Endodermal cell (in vitro differentiated cells): ENCODE measurements at regions not wholly inside any gene's neighbourhood (a gene's known extent, or its start where the extent isn't known, plus 50 kb on each side); places are given as distances from the start of the nearest gene placed in this dataset.

Source experiments
- DNase-seq: peaks from one replicate; pipeline ENCODE4 v3.0.0-alpha.2; 2017
- H3K27ac ChIP-seq: 2 replicates; pipeline ENCODE4 v1.5.1; 2013; ENCODE audit warnings: mild to moderate bottlenecking, low read depth, low read length, moderate library complexity
- H3K27me3 ChIP-seq: 2 replicates; pipeline ENCODE4 v1.6.1; 2013; ENCODE audit warnings: mild to moderate bottlenecking, low read length, moderate library complexity; ENCODE audit not compliant: insufficient read depth, control insufficient read depth, poor library complexity, severe bottlenecking
- H3K36me3 ChIP-seq: 2 replicates; pipeline ENCODE4 v1.7.0; 2013; ENCODE audit warnings: mild to moderate bottlenecking, low read length, moderate library complexity; ENCODE audit not compliant: control insufficient read depth, insufficient read depth
- H3K4me1 ChIP-seq: one replicate; pipeline ENCODE4 v1.7.0; 2013; ENCODE audit warnings: low read length; ENCODE audit not compliant: control insufficient read depth, insufficient read depth
- H3K4me3 ChIP-seq: 2 replicates; pipeline ENCODE4 v1.5.1; 2013; ENCODE audit warnings: mild to moderate bottlenecking, low read length, moderate library complexity
- H3K9ac ChIP-seq: 2 replicates; pipeline ENCODE4 v1.6.1; 2013; ENCODE audit warnings: mild to moderate bottlenecking, low read length, moderate library complexity; ENCODE audit not compliant: poor library complexity, severe bottlenecking; ENCODE audit errors: extremely low read depth
- H3K9me3 ChIP-seq: 2 replicates; pipeline ENCODE4 v1.6.1; 2013; ENCODE audit warnings: mild to moderate bottlenecking, low read length, moderate library complexity; ENCODE audit not compliant: control insufficient read depth
- H3K27ac Mint-ChIP-seq: 2 replicates; pipeline ENCODE4 v1.8.0; 2020; ENCODE audit warnings: mixed read lengths
- H3K27me3 Mint-ChIP-seq: 2 replicates; pipeline ENCODE4 v1.8.0; 2021; ENCODE audit warnings: mild to moderate bottlenecking, mixed read lengths; ENCODE audit not compliant: insufficient read depth
- H3K36me3 Mint-ChIP-seq: 2 replicates; pipeline ENCODE4 v1.8.0; 2020; ENCODE audit warnings: low read depth, mixed read lengths
- H3K4me1 Mint-ChIP-seq: 2 replicates; pipeline ENCODE4 v1.8.0; 2020; ENCODE audit warnings: mixed read lengths
- H3K4me3 Mint-ChIP-seq: 2 replicates; pipeline ENCODE4 v1.8.0; 2020; ENCODE audit warnings: mild to moderate bottlenecking, moderate library complexity, mixed read lengths
- H3K9me3 Mint-ChIP-seq: 2 replicates; pipeline ENCODE4 v1.8.0; 2020; ENCODE audit warnings: mild to moderate bottlenecking, mixed read lengths
- WGBS, 2 experiments: methylation state at CpG; one replicate each; pipeline versions ENCODE4 v1.1.5 to v1.1.7; 2013; ENCODE audit warnings: missing lambda C conversion rate in 2 of 2, mixed read lengths in 1 of 2; ENCODE audit not compliant: insufficient coverage in 1 of 2, insufficient read length in 1 of 2; 5-methylcytosine and 5-hydroxymethylcytosine counted together
- TF ChIP-seq, protein P1 (sequence below): fragments of 200-600 bp; sonication (generic); conservative IDR thresholded peaks from 2 replicates; pipeline ENCODE4 v1.5.0; 2021; ENCODE audit warnings: antibody characterized with exemption, mild to moderate bottlenecking

DNA sequence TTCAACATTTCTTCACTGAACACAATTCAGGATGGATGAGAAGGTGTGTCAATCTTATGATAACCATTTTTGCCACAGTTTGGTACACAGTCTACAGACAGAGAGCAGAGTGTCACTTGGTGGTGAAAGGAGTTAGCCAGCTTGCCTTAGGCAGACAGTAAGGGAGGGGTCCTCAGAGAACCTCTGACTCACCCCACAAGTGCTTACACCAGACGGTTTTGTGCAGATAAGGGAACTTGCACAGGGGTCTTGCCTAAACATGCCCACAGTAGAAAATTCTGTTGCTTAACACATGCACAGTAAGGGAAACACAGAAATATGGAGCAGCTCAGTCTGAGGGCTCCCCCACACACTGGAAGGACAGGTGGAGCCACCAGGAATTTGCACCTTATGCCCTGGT lies 204.5 kb upstream of the CDH8 start:
- no peak overlapping the region for H3K4me3 ChIP-seq
- H3K27ac ChIP-seq = no peak overlapping the region
- WGBS, 2 experiments = 90% methylated on average over 1 of the region's 1 CpG; no CpG with 5 or more reads in 1 of the 2 experiments
- no peaks in the 10 kb centered on the region for H3K4me1 ChIP-seq
- no peak overlapping the region for H3K4me3 Mint-ChIP-seq
- H3K9me3 Mint-ChIP-seq = no peaks in the 10 kb centered on the region
- no peak overlapping the region for H3K27ac Mint-ChIP-seq
- H3K9me3 ChIP-seq = no peaks in the 10 kb centered on the region
- H3K27me3 ChIP-seq = no peaks in the 10 kb centered on the region
- H3K27me3 Mint-ChIP-seq = no peaks in the 10 kb centered on the region
- peaks cover 15% of the 10 kb centered on the region for H3K4me1 Mint-ChIP-seq
- H3K36me3 Mint-ChIP-seq = no peaks in the 10 kb centered on the region
- DNase-seq = no peak
- TF ChIP-seq, protein P1, sequence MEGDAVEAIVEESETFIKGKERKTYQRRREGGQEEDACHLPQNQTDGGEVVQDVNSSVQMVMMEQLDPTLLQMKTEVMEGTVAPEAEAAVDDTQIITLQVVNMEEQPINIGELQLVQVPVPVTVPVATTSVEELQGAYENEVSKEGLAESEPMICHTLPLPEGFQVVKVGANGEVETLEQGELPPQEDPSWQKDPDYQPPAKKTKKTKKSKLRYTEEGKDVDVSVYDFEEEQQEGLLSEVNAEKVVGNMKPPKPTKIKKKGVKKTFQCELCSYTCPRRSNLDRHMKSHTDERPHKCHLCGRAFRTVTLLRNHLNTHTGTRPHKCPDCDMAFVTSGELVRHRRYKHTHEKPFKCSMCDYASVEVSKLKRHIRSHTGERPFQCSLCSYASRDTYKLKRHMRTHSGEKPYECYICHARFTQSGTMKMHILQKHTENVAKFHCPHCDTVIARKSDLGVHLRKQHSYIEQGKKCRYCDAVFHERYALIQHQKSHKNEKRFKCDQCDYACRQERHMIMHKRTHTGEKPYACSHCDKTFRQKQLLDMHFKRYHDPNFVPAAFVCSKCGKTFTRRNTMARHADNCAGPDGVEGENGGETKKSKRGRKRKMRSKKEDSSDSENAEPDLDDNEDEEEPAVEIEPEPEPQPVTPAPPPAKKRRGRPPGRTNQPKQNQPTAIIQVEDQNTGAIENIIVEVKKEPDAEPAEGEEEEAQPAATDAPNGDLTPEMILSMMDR = no peak
- no peak overlapping the region for H3K9ac ChIP-seq
- no peaks in the 10 kb centered on the region for H3K36me3 ChIP-seq

DNA sequence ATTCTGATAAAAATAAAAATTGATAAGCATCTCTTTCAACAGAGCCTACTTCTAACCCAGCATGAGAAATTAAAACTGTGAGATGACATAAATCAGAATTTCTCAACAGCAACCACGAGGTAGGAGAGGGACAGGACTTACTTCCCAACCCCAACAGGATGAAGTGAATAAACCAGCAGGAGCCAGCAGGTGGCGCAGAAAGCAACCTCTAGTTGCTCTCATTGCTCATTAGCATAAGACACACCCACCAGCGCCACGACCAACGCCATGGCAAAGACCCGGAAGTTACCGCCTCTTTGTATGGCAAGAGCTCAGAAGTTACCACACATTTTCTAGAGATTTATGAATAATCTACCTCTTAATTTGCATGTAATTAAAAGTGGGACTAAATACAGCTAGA lies 189.4 kb upstream of the CDH8 start:
- Mint-ChIP-seq H3K27ac (no peak overlapping the region), H3K36me3 (no peaks in the 10 kb centered on the region), H3K9me3 (peaks cover 5% of the 10 kb centered on the region), H3K4me3 (no peak overlapping the region), H3K27me3 (no peaks in the 10 kb centered on the region), H3K4me1 (peaks cover 11% of the 10 kb centered on the region)
- H3K9me3 ChIP-seq = no peaks in the 10 kb centered on the region
- no peak overlapping the region for H3K27ac ChIP-seq
- TF ChIP-seq, protein P1 = peak; percentile 82
- H3K27me3 ChIP-seq = no peaks in the 10 kb centered on the region
- DNase-seq = peak; percentile 96
- H3K4me1 ChIP-seq = no peaks in the 10 kb centered on the region
- no peak overlapping the region for H3K4me3 ChIP-seq
- H3K9ac ChIP-seq = no peak overlapping the region
- H3K36me3 ChIP-seq = no peaks in the 10 kb centered on the region
- WGBS, 2 experiments = 33 to 46% methylated on average over 1 to 7 of the region's 7 CpGs

- no peaks in the 10 kb centered on the region for H3K4me1 ChIP-seq
- WGBS, 2 experiments = 70 to 71% methylated on average over 5 to 9 of the region's 9 CpGs
- H3K27ac Mint-ChIP-seq = no peak overlapping the region
Measured at GRCh38 chr16:62224646-62225209, 188.5 kb upstream of the CDH8 start.

More at GRCh38 chr16:62224646-62225209, 188.5 kb upstream of the CDH8 start:
- H3K9me3 Mint-ChIP-seq = peaks cover 5% of the 10 kb centered on the region
- H3K36me3 Mint-ChIP-seq = no peaks in the 10 kb centered on the region
- H3K9me3 ChIP-seq = no peaks in the 10 kb centered on the region
- H3K4me3 ChIP-seq = no peak overlapping the region
- TF ChIP-seq, protein P1 = no peak
- no peaks in the 10 kb centered on the region for H3K36me3 ChIP-seq
- H3K27me3 ChIP-seq = no peaks in the 10 kb centered on the region
- H3K4me1 Mint-ChIP-seq = peaks cover 11% of the 10 kb centered on the region
- no peak overlapping the region for H3K27ac ChIP-seq
- H3K4me3 Mint-ChIP-seq = no peak overlapping the region
- H3K9ac ChIP-seq = no peak overlapping the region
- DNase-seq = peak; percentile 56
- no peaks in the 10 kb centered on the region for H3K27me3 Mint-ChIP-seq
